GM18951 (cell line): ENCODE measurements at regions not wholly inside any gene's neighbourhood (a gene's known extent, or its start where the extent isn't known, plus 50 kb on each side); places are given as distances from the start of the nearest gene placed in this dataset.
"Not testable (repeated sequence)": the region's sequence is repeated elsewhere in the genome, so short reads cannot be mapped to it uniquely, and the experiment has no call there.

Source experiments
- POLR2A ChIP-seq: IDR thresholded peaks from 4 replicates; pipeline ENCODE4 v1.6.1; 2011; ENCODE audit warnings: mild to moderate bottlenecking; ENCODE audit not compliant: insufficient read length, insufficient read depth; ENCODE audit errors: extremely low read depth
- in situ Hi-C: fragments of 300-500 bp; cut with MboI; formaldehyde crosslinking; loops from one replicate; pipeline ENCODE4 v1.12.0; 2022; ENCODE audit warnings: low sequenced_read_pairs, mixed read lengths, inconsistent platforms; ENCODE audit not compliant: unreplicated experiment

DNA sequence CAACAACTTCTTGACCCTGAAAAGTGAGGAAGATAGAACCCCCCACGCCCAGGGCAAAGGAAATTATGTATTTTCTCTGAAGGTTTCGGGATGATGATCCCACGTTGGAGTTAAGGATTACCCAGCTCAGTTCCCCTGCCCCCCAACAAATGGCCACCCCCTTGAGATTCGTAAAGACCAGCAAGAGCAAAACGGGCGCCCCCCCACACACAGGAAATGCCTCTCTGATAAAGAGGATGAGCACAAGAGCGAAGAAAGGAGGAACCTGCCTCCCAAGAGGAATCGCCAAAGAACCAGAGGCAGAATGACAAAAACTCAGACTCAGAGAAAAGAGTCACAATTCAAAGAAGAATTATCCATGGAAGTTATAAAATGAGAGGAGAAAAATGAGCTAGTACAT is 576.9 kb downstream of the MATN1 start:
- TF ChIP-seq POLR2A: no peak
- in situ Hi-C loops: no loop called here

DNA sequence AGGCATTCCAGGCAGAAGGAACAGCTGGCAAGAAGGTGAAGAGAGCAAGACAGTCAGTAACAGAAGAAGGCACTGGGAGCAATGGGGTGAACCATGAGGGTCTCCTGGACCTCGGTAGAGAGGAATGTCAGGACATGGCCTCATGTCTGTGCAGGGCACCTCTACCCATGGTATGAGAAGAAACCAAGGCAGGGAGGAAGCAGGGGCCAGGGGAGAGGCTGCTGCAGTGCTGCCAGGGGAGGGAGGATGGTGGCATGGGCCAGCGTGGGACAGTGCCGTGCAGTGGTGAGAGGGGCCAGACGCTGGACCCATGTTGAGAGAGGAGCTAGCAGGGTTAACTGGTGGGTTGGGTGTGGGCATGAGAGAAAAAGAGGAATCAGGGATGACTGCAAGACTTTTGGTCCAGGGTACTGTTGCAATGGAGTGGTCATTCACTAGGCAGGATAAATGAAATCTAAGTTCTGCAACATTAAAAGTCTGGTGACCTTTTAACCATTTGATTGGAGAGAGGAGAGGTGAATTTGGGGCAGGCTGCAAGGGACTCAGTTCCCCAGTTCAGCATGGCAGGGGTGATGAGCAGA is 577.6 kb downstream of the MATN1 start:
- TF ChIP-seq POLR2A: no peak
- in situ Hi-C loops: no loop called here

DNA sequence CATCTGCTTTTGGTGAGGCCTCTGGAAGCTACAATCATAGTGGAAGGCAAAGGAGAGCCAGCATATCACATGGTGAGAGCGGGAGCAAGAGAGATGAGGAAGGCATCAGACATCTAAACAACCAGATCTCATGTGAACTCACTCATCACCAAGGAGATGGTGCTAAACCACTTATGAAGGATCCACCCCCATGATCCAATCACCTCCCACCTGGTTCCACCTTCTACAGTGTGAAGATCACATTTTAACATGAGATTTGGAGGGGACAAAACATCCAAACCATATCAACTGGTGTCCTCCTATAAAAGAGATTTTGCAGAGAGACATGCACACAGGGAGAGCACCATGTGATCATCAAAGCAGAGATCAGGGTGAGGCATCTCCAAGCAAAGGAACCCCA is 578.6 kb downstream of the MATN1 start:
- in situ Hi-C loops: no loop called here
- no peak for TF ChIP-seq POLR2A

DNA sequence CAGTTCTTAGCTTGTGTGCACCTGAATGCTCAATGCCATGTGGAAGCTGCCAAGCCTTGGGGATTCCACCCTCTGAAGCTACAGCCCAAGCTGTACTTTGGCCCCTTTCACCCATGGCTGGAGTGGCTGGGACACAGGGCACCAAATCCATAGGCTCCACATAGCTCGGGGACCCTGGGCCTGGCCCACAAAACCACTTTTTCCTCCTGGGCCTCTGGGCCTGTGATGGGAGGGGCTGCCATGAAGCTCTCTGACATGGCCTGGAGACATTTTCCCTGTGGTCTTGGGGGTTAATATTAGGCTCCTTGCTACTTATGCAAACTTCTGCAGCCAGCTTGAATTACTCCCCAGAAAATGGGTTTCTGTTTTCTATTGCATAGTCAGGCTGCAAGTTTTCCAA is 579.9 kb downstream of the MATN1 start:
- in situ Hi-C loops: no loop called here

DNA sequence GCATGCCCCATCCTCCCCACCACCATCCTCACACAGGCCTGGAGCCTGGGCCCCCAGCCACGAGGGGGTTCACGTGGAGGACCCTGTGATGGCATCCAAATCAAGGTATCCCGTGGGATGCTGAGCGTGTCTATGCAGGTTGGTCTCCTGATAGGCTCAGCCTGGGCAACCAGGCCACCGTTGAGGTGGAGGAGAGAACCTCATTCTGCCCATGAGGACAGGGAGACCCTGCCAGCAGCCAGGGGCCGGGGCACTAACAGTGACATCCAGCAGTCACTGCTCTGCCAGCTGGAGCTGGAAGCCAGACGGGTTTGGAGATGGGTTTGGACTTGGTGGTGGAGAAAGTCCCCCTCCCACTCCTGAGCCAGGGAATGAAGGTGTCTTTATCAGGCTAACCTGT is 582.8 kb downstream of the MATN1 start:
- TF ChIP-seq POLR2A: no peak
- in situ Hi-C loops: no loop called here

More for the DNA sequence above, 579.9 kb downstream of the MATN1 start:
- no peak for TF ChIP-seq POLR2A

DNA sequence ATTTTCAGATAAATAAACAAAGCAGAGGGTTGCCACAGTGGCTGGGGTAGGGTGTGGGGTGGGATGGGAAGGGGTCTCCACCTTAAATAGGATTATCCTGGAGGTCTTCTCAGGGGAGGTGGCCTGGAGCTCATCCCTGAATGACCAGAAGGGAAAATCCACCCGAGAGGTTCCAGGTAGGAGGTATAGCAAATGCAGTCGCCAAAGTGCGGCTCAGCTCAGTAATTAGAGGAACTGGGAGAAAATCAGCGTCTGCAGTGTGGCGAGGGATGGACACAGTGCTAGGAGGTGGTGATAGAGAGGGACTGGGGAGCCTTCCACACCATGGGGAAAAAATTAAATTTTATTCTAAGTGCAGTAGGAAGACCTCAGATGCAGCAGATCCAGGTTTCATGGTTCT is 584.5 kb downstream of the MATN1 start:
- no peak for TF ChIP-seq POLR2A
- in situ Hi-C loops: no loop called here

- no peak for TF ChIP-seq POLR2A
- in situ Hi-C loops: no loop called here
These were observed 586.4 kb downstream of the MATN1 start for GRCh38 chr1:30137001-30137400.

- TF ChIP-seq POLR2A: no peak
- in situ Hi-C loops: no loop called here
These were observed 587.7 kb downstream of the MATN1 start for GRCh38 chr1:30135698-30136097.

- in situ Hi-C loops: no loop called here
- TF ChIP-seq POLR2A: no peak
These were observed 588.7 kb downstream of the MATN1 start for GRCh38 chr1:30134466-30135217.

- no peak for TF ChIP-seq POLR2A
- in situ Hi-C loops: no loop called here
These were observed 589.9 kb downstream of the MATN1 start for GRCh38 chr1:30133414-30134055.

DNA sequence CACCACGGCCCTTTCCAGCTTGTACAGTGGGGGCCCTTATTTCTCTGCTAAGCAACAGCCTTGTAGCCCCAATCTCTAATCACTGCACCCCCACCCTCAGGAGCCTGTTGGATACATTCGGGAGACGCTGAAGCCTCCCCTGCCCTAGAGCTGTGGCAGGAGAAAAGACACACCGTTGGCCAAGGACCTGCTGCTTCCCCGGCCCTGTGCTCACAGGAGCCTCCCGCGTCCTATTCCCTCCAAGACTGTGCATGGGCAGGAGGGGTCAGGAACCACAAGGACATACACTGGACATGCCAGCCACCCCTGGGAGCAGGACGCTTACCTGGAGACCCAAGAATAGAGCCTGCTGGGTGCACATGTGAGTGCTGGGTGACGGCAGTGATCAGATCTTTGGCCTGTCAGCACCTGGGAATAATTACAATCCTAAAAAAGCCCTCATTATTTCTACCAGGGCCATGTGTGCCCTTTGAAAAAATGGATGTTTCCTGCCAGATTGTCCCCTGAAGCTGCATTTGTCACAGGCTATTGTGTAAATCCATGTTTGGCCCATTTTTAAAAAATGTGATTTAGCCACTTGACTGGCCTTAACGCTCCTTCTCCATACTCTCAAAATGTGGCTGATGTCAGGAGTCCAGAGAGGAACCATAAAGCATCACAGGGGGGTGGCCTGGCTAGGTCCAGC is 590.6 kb downstream of the MATN1 start:
- in situ Hi-C loops: no loop called here
- no peak for TF ChIP-seq POLR2A

DNA sequence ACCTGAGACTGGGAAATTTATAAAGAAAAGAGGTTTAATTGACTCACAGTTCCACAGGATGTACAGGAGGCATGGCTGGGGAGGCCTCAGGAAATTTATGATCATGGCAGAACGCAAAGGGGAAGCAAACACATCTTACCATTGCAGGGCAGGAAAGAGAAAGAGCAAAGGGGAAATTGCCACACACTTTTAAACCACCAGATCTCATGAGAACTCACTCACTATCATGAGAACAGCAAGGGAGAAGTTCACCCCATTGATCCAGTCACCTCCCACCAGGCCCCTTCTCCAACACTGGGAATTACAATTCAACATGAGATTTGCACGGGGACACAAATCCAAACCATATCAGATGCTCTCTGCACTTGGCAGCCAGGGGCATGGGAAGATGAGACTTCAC is 592.8 kb downstream of the MATN1 start:
- in situ Hi-C loops: not testable (repeated sequence)

GRCh38 chr1:30130099-30130498 is 593.3 kb downstream of the MATN1 start:
- no peak for TF ChIP-seq POLR2A
- in situ Hi-C loops: no loop called here
